H7 (cell line): ENCODE measurements at regions not wholly inside any gene's neighbourhood (a gene's known extent, or its start where the extent isn't known, plus 50 kb on each side); places are given as distances from the start of the nearest gene placed in this dataset.
"Not testable (repeated sequence)": the region's sequence is repeated elsewhere in the genome, so short reads cannot be mapped to it uniquely, and the experiment has no call there.

Source experiments
- DNase-seq: peaks from one replicate; pipeline ENCODE4 v3.0.0; 2012
- H3K27me3 ChIP-seq: 2 replicates; pipeline ENCODE4 v1.6.0; 2011; ENCODE audit warnings: mild to moderate bottlenecking, low read length; ENCODE audit not compliant: control insufficient read depth, insufficient read depth
- H3K36me3 ChIP-seq: replicated peaks from 2 replicates; pipeline ENCODE4 v1.5.1; 2011; ENCODE audit warnings: low read length; ENCODE audit not compliant: control insufficient read depth, insufficient read depth
- H3K4me3 ChIP-seq: 2 replicates; pipeline ENCODE4 v1.5.1; 2011; ENCODE audit warnings: low read depth, mild to moderate bottlenecking, control low read depth, low read length, moderate library complexity; ENCODE audit not compliant: insufficient read depth

DNA sequence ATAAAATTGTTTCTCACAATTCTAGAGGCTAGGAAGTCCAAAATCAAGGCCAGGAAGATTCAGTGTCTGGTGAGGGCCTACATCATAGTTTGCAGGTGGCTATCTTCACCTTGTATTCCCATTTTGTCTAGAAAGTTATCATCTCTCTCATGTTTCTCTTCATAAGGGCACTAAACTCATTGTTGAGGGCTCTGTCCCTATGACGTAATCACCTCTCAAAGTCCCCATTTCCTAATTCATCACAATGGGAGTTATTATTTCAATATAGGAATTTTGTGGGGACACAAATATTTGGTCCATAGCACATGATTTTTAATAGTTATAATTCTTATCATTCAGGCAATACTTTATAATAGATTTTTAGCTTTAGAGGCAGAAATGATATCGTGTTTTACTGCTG is 1509.2 kb upstream of the SEL1L start:
- Histone ChIP-seq H3K4me3 (no peak overlapping the region), H3K36me3 (no peaks in the 10 kb centered on the region), H3K27me3 (no peaks in the 10 kb centered on the region)
- DNase-seq: no peak

DNA sequence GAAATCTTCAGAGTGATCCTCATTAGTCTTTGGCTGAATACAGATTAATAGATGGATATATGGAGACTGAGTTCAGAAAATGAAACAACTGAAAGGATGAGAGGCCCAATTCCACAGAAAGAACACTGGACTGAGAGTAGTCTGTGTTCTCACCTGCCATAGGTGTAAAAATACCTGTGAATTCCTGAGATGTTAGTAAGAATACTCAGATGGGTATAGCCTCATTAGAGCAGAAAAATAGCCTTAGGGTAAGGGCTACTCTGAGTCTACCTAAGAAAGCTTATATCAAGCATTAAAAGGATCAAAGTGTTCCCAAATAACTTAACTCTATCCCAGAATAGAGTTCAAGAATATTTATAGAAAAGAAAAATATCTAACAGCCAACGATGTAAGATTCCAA is 1510.3 kb upstream of the SEL1L start:
- Histone ChIP-seq H3K4me3 (no peak overlapping the region), H3K36me3 (no peaks in the 10 kb centered on the region), H3K27me3 (no peaks in the 10 kb centered on the region)
- DNase-seq: no peak

DNA sequence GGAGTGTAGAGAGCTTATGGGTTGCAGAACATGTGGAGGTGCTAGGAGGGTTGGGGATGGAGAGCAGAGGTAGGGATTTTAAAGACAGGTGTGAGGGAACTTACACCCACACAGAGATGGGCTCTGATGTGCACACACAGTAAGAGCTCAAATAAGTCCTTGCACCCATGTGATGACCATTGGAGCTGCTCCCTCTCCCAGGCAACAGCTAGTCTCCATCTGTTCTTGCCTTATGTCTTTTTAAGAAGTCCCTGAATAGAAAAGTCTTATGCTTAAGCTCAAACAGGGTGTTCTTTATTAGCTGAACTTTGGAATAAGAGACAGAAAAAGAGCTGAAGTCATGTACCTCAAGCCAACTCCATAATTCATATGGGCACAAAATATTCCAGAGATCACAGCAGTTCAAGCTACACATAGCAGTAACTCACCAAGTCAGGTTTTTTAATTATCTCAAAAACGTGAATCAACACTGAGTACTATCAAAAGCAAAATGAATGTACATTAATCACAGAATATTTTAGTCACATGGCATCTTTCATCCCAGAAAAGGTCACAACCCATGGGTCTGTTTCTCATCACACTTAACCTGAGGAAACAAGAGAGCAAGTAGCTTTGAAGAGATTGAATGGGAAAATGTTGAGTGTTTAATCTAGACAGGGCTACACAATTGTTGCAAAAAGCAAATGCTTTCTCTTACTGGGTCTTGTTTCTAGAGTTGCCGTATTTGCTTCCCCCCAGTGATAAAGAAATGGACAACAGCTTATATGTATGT is 1513.6 kb upstream of the SEL1L start:
- Histone ChIP-seq H3K4me3 (no peak overlapping the region), H3K36me3 (no peaks in the 10 kb centered on the region), H3K27me3 (no peaks in the 10 kb centered on the region)
- DNase-seq: no peak

DNA sequence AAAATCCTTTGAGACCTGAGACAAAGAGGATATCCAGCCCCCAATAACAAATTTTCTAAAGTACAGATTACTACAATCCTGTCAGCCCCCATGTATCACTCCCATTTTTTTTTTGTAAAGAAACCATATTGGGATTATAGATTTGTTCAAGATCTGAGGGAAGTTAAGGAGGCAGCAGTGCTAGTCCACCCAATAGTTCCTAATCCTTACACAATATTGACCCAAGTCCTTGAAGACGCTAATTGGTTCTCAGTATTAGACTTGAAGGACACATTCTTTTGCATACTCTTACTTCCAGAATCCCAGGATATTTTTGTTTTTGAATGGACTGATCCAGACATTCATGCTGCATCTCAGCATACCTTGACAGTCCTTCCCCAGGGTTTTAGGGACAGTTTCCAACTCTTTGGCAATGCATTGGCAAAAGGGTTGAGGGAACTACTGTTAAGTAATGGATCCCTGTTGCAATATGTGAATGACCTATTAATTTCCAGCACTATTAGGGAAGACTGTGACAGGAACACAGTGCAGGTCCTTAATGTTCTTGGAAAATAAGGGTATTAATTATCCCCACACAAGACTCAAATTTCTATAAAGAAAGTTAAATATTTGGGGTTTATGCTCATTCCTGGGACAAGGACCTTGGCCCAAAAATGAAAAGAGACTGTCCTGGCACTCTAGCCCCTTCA is 1519.5 kb upstream of the SEL1L start:
- H3K27me3 ChIP-seq: no peaks in the 10 kb centered on the region
- DNase-seq: no peak
- H3K36me3 ChIP-seq: no peaks in the 10 kb centered on the region
- no peak overlapping the region for H3K4me3 ChIP-seq

DNA sequence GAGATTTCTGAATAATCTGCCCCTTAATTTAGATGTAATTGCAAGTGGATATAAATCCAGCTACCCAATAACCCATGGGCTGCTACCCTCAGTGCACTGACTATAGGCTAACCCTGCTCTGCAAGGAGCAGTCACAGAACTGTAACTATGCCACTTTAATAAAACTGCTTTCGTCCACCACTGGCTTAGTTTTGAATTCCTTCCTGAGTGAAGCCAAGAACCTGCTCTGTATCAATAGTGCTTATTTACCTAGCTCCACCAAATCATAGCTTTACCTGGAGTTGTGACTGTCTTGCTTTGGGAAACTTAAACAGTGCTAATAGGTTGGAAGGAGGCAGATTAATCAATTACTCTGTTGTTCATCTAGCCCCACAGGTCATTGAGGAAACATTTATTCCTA is 1524.4 kb upstream of the SEL1L start:
- Histone ChIP-seq H3K36me3 (no peaks in the 10 kb centered on the region), H3K27me3 (no peaks in the 10 kb centered on the region), H3K4me3 (no peak overlapping the region)
- DNase-seq: no peak

DNA sequence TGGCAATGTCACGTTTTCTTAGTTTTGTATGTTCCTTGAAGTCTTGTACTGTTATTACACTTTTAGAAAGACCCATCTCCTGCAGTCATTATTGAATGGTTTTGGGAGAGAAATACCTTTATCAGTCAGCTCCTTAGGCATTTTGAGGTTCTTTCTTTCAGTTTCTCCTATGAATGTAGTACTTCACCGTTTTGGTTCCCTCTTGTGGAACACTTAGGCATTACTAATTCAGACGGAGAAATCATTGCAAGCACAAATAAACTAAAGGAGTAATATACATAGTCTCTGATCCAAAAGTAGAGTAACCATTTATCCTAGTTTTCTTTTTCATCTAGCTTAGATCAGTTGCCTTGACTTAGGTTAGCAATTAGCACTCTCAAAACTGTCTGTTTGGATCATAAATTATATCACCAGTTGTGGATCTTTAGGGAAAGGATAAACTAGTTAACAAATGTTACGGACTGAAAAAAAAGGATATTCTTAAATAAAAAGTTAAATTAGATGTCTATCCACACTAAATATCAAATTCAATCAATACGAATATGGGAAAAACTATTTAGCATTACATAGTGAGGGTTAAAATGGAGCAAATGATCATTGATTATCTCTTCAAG is 1538.3 kb upstream of the SEL1L start:
- Histone ChIP-seq H3K36me3 (no peaks in the 10 kb centered on the region), H3K4me3 (no peak overlapping the region), H3K27me3 (no peaks in the 10 kb centered on the region)
- DNase-seq: peak; percentile 9

DNA sequence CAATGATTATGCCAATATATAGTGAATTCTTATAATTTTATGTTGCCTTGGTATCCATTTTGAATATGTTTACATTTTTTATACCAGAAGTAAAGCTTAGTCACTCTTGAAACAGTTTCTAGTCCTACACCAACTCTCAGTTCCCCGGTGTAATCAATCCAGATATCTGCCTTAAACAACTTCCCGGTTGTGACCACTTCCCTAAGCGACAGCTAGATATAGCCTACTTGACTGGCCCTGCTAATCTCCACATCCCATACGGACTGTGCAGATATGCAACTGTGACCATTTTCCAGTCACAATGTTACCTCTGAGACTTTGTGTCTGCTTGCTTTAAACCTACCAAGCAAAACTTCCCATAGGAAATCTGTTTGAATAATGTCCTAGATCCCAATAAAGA is 1551.5 kb upstream of the SEL1L start:
- H3K4me3 ChIP-seq: no peak overlapping the region
- H3K27me3 ChIP-seq: no peaks in the 10 kb centered on the region
- no peak for DNase-seq
- no peaks in the 10 kb centered on the region for H3K36me3 ChIP-seq

DNA sequence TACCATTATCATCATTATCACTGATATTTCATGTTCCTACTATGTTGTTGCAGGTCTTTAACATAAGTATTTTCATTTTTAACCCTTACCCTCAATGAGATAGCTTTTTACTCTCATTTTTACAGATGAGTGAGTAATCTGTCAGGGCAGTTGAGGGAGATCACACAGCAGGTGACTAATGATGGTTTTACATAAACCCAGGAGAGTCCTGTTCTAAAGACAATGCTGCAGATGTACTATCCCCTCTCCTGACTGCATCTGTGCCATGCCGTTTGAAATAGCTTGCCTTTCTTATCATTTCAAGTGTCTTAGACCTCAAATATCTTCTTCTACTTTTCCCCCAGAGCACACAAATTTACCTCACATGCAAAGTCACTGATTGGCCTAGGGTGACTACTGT is 1552.1 kb upstream of the SEL1L start:
- no peaks in the 10 kb centered on the region for H3K27me3 ChIP-seq
- DNase-seq: peak; percentile 24
- no peak overlapping the region for H3K4me3 ChIP-seq
- H3K36me3 ChIP-seq: no peaks in the 10 kb centered on the region

DNA sequence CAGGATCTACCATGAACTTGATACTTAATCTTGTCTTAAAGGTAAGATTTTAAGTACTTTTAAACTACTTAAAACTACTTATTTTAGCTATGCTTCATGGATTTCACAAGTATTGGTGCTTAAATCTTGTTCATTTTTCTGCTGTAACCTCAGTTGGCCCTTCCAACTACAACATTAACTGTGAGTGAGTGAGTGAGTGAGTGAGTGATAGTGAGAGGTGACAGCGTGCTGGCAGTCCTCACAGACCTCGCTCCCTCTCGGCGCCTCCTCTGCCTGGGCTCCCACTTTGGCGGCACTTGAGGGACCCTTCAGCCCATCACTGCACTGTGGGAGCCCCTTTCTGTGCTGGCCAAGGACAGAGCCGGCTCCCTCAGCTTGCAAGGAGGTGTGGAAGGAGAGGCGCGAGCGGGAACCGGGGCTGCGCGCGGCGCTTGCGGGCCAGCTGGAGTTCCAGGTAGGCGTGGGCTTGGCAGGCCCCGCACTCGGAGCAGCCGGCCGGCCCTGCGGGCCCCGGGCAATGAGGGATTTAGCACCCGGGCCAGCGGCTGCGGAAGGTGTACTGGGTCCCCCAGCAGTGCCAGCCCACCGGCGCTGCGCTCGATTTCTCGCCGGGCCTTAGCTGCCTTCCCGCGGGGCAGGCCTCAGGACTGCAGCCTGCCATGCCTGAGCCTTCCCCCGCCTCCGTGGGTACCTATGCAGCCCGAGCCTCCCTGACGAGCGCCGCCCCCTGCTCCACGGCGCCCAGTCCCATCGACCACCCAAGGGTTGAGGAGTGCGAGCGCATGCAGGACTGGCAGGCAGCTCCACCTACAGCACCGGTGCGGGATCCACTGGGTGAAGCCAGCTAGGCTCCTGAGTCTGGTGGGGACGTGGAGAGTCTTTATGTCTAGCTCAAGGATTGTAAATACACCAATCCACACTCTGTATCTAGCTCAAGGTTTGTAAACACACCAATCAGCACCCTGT is 1558.6 kb upstream of the SEL1L start:
- H3K4me3 ChIP-seq, DNase-seq, H3K36me3 ChIP-seq, H3K27me3 ChIP-seq: not testable (repeated sequence)

DNA sequence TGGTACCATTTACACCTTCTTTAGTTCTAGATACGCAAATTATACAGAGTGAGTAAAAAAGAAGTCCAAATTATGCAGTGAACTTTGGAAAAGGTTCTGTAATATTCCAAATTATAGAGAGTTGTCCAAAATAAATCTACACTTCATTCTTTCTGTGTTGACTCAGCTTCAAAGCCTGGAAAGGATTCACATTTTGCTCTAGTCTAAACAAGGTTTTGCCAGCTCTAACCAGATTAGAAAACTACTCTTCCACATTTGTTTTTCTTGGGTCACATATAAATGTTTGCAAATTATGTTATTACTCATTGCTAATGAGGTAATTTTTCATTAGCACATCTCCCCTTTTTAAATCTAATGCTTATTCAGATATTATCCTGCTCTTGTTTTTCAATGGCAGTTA is 1562.4 kb upstream of the SEL1L start:
- Histone ChIP-seq H3K36me3 (no peaks in the 10 kb centered on the region), H3K27me3 (no peaks in the 10 kb centered on the region), H3K4me3 (no peak overlapping the region)
- DNase-seq: no peak

DNA sequence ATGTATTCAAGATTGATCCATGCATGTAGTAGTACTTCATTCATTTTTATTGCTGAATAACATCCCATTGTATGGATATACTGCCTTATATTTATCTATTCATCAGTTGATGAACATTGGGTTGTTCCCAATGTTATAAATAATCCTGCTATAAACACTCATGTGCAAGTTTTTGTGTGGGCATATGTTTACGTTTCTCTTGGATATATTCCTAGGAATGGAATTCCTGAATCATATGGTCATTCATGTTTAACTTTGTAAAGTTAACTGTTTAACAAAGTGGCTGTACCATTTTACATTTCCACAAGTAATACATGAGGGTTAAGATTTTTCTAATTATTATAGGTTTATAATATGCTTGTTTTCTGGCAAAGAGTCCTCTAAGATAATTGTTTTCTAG is 1568.2 kb upstream of the SEL1L start:
- H3K4me3 ChIP-seq: no peak overlapping the region
- DNase-seq: no peak
- H3K27me3 ChIP-seq: no peaks in the 10 kb centered on the region
- no peaks in the 10 kb centered on the region for H3K36me3 ChIP-seq

DNA sequence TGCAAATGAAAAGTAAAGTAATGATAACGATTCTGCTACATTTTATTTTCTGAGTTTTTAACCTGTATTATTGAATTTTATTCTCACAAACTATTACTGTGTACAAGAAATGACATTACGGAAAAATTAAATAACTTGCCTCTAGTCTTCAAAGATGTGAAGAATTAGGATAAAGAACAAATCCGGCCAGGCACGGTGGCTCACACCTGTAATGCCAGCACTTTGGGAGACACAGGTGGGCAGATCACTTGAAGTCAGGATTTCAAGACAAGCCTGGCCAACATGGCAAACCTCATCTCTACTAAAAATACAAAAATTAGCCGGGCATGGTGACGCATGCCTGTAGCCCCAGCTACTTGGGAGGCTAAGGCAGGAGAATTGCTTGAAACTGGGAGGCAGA is 1584.4 kb upstream of the SEL1L start:
- no peak overlapping the region for H3K4me3 ChIP-seq

DNA sequence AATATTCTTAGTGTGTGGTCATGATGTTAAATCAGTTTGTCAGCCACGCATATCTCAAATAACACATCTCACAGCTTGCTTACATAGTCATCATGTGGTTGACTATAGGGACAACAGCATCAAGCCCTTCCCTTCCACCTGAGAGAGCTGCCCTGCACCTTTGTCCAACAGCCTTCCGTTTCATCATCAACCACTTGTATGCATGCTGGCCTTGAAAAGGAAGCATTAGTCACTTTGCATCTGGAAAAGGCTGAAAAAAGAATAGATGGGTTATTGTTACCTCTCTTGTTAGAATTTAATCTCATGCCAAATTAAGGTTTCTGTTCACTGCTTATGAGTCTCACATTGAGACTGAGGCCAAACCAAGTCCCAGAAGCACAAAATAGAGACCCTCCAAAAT is 1586.5 kb upstream of the SEL1L start:
- Histone ChIP-seq H3K27me3 (no peaks in the 10 kb centered on the region), H3K36me3 (no peaks in the 10 kb centered on the region), H3K4me3 (no peak overlapping the region)
- no peak for DNase-seq

More for the DNA sequence above, 1584.4 kb upstream of the SEL1L start:
- DNase-seq: no peak
- Histone ChIP-seq H3K36me3 (no peaks in the 10 kb centered on the region), H3K27me3 (no peaks in the 10 kb centered on the region)

DNA sequence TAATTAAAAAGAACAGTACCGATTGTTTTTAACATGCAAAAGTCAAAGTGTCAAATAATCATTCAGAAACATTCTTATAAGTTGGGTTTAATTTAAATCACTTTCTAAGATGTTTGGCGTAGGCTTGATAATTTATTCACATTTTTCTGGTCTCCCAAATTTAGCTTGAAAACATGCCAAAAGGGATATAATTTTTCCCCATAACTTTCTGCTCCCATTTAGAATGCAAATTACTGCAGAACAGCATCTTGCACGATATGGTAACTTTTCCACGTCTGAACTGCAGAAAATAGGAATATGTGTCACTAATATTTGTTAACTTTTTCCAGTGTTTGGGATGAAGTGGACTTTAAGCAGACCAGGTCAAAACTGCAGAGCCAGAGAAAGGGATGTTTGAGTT is 1592.4 kb upstream of the SEL1L start:
- DNase-seq: no peak
- H3K36me3 ChIP-seq: no peaks in the 10 kb centered on the region
- H3K27me3 ChIP-seq: no peaks in the 10 kb centered on the region
- H3K4me3 ChIP-seq: no peak overlapping the region
